ENCODE measurements at regions not wholly inside any gene's neighbourhood (a gene's known extent, or its start where the extent isn't known, plus 50 kb on each side); places are given as distances from the start of the nearest gene placed in this dataset.

DNA sequence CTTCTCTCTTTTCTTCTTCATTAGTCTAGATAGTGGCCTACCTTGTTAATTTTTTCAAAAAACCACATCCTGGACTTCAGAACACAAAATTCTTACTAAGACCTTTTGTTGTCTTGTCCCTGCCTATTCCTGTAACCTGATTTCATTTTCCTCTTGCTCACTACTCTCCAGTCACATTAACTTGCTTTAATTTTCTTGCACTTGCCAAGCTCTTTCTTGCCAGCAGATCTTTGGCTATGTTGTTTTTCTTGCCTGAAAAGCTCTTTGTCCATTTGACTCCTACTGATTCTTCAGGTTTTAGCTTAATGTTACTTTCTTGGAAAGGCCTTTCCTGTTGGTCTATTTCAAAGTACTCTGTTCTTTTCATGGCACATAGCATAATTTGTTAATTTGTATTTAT lies 356.8 kb downstream of the OSTF1 start:
- CTCF ChIA-PET = no interaction called here
- Mint-ChIP-seq H3K36me3 (no peaks in the 10 kb centered on the region), H3K4me3 (no peak overlapping the region)

DNA sequence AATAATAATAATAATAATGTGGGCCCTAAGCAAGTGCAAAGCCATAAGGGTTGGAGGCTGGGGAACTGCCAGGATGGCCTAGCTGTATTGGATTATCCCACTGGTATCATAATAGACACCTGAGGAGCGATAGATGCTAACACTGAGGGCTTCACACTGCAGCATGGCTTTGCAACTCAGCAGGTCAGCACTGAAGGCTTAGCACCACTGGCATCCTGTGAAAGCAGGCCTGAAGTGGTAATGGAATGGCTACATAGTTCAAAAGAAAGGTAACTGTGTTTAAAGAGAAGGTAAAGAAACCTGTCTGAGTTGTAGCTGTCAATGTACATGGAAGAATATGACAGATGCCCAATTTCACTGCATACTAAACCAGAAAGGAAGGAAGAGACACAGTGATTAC lies 359.0 kb downstream of the OSTF1 start:
- peaks cover 0 to 4% (median 0%) of the 10 kb centered on the region in 5 donors for H3K9me3 Mint-ChIP-seq
- DNase-seq = no peak
- no peaks in the 10 kb centered on the region for H3K36me3 ChIP-seq (ENCODE audit: insufficient read depth, low read length)
- no peak overlapping the region for H3K27ac Mint-ChIP-seq
- CTCF ChIA-PET = no interaction called here
- H3K27me3 ChIP-seq (ENCODE audit: insufficient read depth, low read length, poor library complexity, severe bottlenecking) = no peaks in the 10 kb centered on the region
- H3K4me1 Mint-ChIP-seq = no peaks in the 10 kb centered on the region
- H3K4me3 ChIP-seq (ENCODE audit: low read length) = no peak overlapping the region
- H3K4me3 Mint-ChIP-seq = no peak overlapping the region
- H3K36me3 Mint-ChIP-seq = no peaks in the 10 kb centered on the region
- no peaks in the 10 kb centered on the region for H3K9me3 ChIP-seq (ENCODE audit: low read length)
- H3K27ac ChIP-seq (ENCODE audit: low read depth, low read length) = no peak overlapping the region
- H3K4me1 ChIP-seq (ENCODE audit: insufficient read depth, low read length) = no peaks in the 10 kb centered on the region
- POLR2A ChIA-PET = no interaction called here
- H3K27me3 Mint-ChIP-seq = no peaks in the 10 kb centered on the region

More for the DNA sequence above, 356.8 kb downstream of the OSTF1 start:
- H3K9me3 Mint-ChIP-seq = peaks cover 0 to 4% (median 0%) of the 10 kb centered on the region in 5 donors
- Histone ChIP-seq H3K27me3 (ENCODE audit: insufficient read depth, low read length, poor library complexity, severe bottlenecking) (no peaks in the 10 kb centered on the region), H3K9me3 (ENCODE audit: low read length) (no peaks in the 10 kb centered on the region), H3K4me3 (ENCODE audit: low read length) (no peak overlapping the region), H3K36me3 (ENCODE audit: insufficient read depth, low read length) (no peaks in the 10 kb centered on the region), H3K27ac (ENCODE audit: low read depth, low read length) (no peak overlapping the region), H3K4me1 (ENCODE audit: insufficient read depth, low read length) (no peaks in the 10 kb centered on the region)
- POLR2A ChIA-PET = no interaction called here
- no peak overlapping the region for H3K27ac Mint-ChIP-seq
- no peak for DNase-seq
- no peaks in the 10 kb centered on the region for H3K27me3 Mint-ChIP-seq
- H3K4me1 Mint-ChIP-seq = no peaks in the 10 kb centered on the region

DNA sequence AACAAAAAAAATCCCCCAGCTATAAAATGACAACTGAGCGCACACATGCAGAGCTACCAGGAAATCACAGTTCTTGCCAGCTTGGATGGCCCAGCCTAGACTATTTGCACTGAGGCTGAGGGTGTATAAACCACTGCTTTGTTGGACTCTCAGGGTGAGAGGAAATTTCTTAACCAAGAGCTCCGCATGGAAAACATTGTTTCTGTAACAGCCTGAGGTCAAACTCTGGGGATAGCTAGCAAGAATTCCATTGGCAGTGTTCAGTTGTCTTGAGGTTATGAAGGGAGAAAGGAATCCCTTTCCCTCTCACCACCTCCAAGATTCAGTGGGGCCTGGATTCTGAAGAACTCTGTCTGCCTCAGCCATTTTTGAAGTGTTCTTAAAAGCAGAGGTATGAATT lies 360.0 kb downstream of the OSTF1 start:
- Histone ChIP-seq H3K36me3 (ENCODE audit: insufficient read depth, low read length) (no peaks in the 10 kb centered on the region), H3K27me3 (ENCODE audit: insufficient read depth, low read length, poor library complexity, severe bottlenecking) (no peaks in the 10 kb centered on the region), H3K9me3 (ENCODE audit: low read length) (no peaks in the 10 kb centered on the region), H3K4me1 (ENCODE audit: insufficient read depth, low read length) (no peaks in the 10 kb centered on the region), H3K27ac (ENCODE audit: low read depth, low read length) (no peak overlapping the region), H3K4me3 (ENCODE audit: low read length) (no peak overlapping the region)
- no peak for DNase-seq
- Mint-ChIP-seq H3K4me1 (no peaks in the 10 kb centered on the region), H3K4me3 (no peak overlapping the region), H3K9me3 (peaks cover 0 to 5% (median 0%) of the 10 kb centered on the region in 5 donors), H3K27me3 (no peaks in the 10 kb centered on the region), H3K27ac (no peak overlapping the region), H3K36me3 (no peaks in the 10 kb centered on the region)
- ChIA-PET CTCF (no interaction called here), POLR2A (no interaction called here)

DNA sequence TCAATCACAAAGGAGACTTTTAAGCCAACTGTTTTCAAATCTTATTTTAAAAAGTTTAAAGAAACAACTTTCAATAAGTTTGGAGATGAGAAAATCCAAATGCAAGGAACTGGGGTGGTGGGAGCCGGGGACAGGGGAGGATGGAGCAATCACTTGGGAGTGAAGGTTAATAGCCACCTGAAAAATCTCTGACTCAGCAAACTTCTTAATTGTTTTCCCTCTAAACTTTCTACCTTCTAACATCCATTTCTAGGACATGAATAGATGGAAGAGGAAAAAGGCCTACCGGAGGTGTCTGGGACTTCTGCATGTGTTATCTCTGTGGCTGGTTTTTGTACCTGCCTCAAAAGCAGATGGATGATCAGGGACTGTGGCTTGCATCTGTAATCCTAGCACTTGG lies 360.6 kb downstream of the OSTF1 start:
- ChIA-PET CTCF (no interaction called here), POLR2A (no interaction called here)
- Mint-ChIP-seq H3K27me3 (no peaks in the 10 kb centered on the region), H3K4me3 (no peak overlapping the region), H3K27ac (no peak overlapping the region), H3K36me3 (no peaks in the 10 kb centered on the region), H3K4me1 (no peaks in the 10 kb centered on the region), H3K9me3 (peaks cover 0 to 4% (median 0%) of the 10 kb centered on the region in 5 donors)
- Histone ChIP-seq H3K36me3 (ENCODE audit: insufficient read depth, low read length) (no peaks in the 10 kb centered on the region), H3K4me3 (ENCODE audit: low read length) (no peak overlapping the region), H3K4me1 (ENCODE audit: insufficient read depth, low read length) (no peaks in the 10 kb centered on the region), H3K27ac (ENCODE audit: low read depth, low read length) (no peak overlapping the region), H3K27me3 (ENCODE audit: insufficient read depth, low read length, poor library complexity, severe bottlenecking) (no peaks in the 10 kb centered on the region), H3K9me3 (ENCODE audit: low read length) (no peaks in the 10 kb centered on the region)
- DNase-seq = no peak

DNA sequence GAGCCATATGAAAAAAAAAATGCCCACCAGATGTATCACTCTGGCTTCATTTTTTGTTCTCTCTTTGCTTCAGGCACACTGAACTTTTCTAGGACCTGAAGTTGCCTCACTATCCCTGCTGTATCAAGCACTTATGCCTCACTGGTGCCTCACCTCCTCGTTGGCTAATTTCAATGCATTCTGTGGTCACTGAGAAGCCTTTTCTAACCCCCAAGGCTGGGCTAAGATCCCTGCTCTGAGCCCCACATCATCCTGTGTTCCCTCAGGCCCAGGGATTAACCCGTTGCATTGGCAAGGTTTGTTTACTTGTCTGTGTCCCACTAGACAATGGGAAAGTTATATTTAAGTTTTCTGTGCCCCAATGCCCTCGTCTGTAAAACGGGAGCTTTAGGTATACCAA lies 362.7 kb downstream of the OSTF1 start:
- Mint-ChIP-seq H3K36me3 (no peaks in the 10 kb centered on the region), H3K4me3 (no peak overlapping the region), H3K27me3 (no peaks in the 10 kb centered on the region), H3K4me1 (no peaks in the 10 kb centered on the region), H3K9me3 (peaks cover 0 to 7% (median 0%) of the 10 kb centered on the region in 5 donors), H3K27ac (no peak overlapping the region)
- Histone ChIP-seq H3K4me3 (ENCODE audit: low read length) (no peak overlapping the region), H3K27me3 (ENCODE audit: insufficient read depth, low read length, poor library complexity, severe bottlenecking) (no peaks in the 10 kb centered on the region), H3K27ac (ENCODE audit: low read depth, low read length) (no peak overlapping the region), H3K9me3 (ENCODE audit: low read length) (no peaks in the 10 kb centered on the region), H3K4me1 (ENCODE audit: insufficient read depth, low read length) (no peaks in the 10 kb centered on the region), H3K36me3 (ENCODE audit: insufficient read depth, low read length) (no peaks in the 10 kb centered on the region)
- POLR2A ChIA-PET = no interaction called here
- DNase-seq = no peak
- CTCF ChIA-PET = no interaction called here

DNA sequence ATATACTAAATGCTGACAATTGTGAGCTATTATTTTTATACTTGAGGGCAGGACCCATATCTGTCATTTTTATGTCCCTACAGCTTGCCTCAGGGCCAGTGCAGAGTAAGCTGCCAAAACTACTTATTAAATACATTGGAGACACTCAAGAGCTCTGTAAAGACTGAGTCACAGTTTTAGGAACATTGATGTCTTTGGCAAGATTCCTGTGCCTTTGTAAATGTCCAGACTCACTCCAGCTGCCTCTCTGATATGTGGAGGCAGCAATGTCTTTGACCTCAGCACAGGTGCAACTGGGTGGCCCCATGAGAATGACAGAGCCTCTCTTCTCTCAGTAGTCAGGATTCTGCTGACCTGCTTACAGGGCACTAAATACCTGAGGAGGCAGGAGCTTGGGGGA lies 363.2 kb downstream of the OSTF1 start:
- Histone ChIP-seq H3K27me3 (ENCODE audit: insufficient read depth, low read length, poor library complexity, severe bottlenecking) (no peaks in the 10 kb centered on the region), H3K36me3 (ENCODE audit: insufficient read depth, low read length) (no peaks in the 10 kb centered on the region), H3K27ac (ENCODE audit: low read depth, low read length) (no peak overlapping the region), H3K4me3 (ENCODE audit: low read length) (no peak overlapping the region), H3K4me1 (ENCODE audit: insufficient read depth, low read length) (no peaks in the 10 kb centered on the region), H3K9me3 (ENCODE audit: low read length) (no peaks in the 10 kb centered on the region)
- no peak overlapping the region for H3K27ac Mint-ChIP-seq
- no peak overlapping the region for H3K4me3 Mint-ChIP-seq
- H3K36me3 Mint-ChIP-seq = no peaks in the 10 kb centered on the region
- peaks cover 0 to 7% (median 0%) of the 10 kb centered on the region in 5 donors for H3K9me3 Mint-ChIP-seq
- DNase-seq = no peak
- POLR2A ChIA-PET = no interaction called here
- H3K27me3 Mint-ChIP-seq = no peaks in the 10 kb centered on the region
- CTCF ChIA-PET = no interaction called here
- no peaks in the 10 kb centered on the region for H3K4me1 Mint-ChIP-seq

DNA sequence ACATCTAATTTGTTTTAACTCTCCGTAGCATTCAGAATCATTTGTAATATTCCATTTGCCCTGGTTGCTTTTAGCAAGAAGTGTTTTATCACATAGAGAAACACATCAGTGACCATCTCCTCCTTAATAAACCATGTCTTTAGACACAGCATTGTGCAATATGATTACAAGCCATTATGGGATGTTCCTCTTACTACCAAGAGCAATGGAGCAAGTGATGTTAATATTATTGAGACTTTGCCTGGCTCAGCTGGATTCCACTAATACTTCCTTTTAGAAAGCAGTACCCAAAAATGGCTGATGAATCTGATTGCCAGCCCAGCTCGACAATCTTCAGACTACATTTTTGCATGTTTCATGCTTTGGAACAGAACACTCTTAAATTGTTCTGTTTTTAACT lies 364.2 kb downstream of the OSTF1 start:
- H3K9me3 ChIP-seq (ENCODE audit: low read length) = no peaks in the 10 kb centered on the region
- DNase-seq = no peak
- no peak overlapping the region for H3K27ac Mint-ChIP-seq
- no peak overlapping the region for H3K4me3 ChIP-seq (ENCODE audit: low read length)
- ChIA-PET CTCF (no interaction called here), POLR2A (no interaction called here)
- H3K4me3 Mint-ChIP-seq = no peak overlapping the region
- peaks cover 0 to 7% (median 0%) of the 10 kb centered on the region in 5 donors for H3K9me3 Mint-ChIP-seq
- no peaks in the 10 kb centered on the region for H3K36me3 Mint-ChIP-seq
- no peaks in the 10 kb centered on the region for H3K4me1 ChIP-seq (ENCODE audit: insufficient read depth, low read length)
- no peak overlapping the region for H3K27ac ChIP-seq (ENCODE audit: low read depth, low read length)
- no peaks in the 10 kb centered on the region for H3K36me3 ChIP-seq (ENCODE audit: insufficient read depth, low read length)
- H3K27me3 ChIP-seq (ENCODE audit: insufficient read depth, low read length, poor library complexity, severe bottlenecking) = no peaks in the 10 kb centered on the region
- H3K27me3 Mint-ChIP-seq = no peaks in the 10 kb centered on the region
- no peaks in the 10 kb centered on the region for H3K4me1 Mint-ChIP-seq

DNA sequence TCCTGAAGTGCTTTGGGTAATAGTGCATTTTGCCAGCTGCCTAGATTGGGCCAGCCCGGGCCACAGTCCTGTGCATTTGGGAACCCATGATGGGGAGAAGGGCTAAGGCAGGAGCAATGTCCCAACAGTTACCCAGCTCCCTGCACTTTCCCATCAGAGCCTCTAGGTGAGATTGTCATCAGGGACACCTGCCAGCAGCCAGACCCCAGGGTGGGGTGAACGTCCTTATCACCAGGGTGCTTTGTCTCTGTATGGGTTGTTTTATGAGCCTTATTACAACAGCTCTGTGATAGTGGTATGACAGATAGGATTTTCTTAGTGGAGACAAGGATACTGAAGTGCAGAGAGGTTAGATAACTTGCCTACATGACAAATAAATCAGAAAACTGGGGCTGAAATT lies 365.7 kb downstream of the OSTF1 start:
- H3K27me3 Mint-ChIP-seq = no peaks in the 10 kb centered on the region
- ChIA-PET POLR2A (no interaction called here), CTCF (no interaction called here)
- Histone ChIP-seq H3K27ac (ENCODE audit: low read depth, low read length) (no peak overlapping the region), H3K36me3 (ENCODE audit: insufficient read depth, low read length) (no peaks in the 10 kb centered on the region), H3K9me3 (ENCODE audit: low read length) (no peaks in the 10 kb centered on the region), H3K4me3 (ENCODE audit: low read length) (no peak overlapping the region), H3K4me1 (ENCODE audit: insufficient read depth, low read length) (no peaks in the 10 kb centered on the region), H3K27me3 (ENCODE audit: insufficient read depth, low read length, poor library complexity, severe bottlenecking) (no peaks in the 10 kb centered on the region)
- no peak for DNase-seq
- peaks cover 0 to 12% (median 0%) of the 10 kb centered on the region in 5 donors for H3K9me3 Mint-ChIP-seq
- no peaks in the 10 kb centered on the region for H3K4me1 Mint-ChIP-seq
- H3K36me3 Mint-ChIP-seq = no peaks in the 10 kb centered on the region
- H3K4me3 Mint-ChIP-seq = no peak overlapping the region
- no peak overlapping the region for H3K27ac Mint-ChIP-seq

DNA sequence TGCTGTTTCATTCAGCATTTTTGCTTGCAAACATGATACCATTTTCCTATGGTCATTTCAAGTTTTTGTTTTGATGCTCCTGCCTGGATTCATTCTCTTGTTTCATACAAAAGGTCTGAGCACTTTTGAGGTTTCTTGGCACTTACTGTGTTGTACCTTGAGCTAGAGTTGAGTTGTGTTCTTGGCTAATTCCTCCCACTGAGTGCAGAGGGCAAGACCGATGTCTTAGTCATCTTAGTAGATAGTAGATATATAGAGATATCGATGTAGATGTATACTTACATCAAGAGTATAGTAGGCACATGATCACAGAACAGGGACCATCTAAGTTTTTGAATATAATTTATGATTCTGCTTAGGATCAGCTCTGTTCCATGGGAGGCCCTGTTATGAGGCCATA lies 366.6 kb downstream of the OSTF1 start:
- Mint-ChIP-seq H3K4me3 (no peak overlapping the region), H3K27me3 (no peaks in the 10 kb centered on the region), H3K36me3 (no peaks in the 10 kb centered on the region), H3K9me3 (peaks cover 0 to 12% (median 0%) of the 10 kb centered on the region in 5 donors), H3K27ac (no peak overlapping the region), H3K4me1 (no peaks in the 10 kb centered on the region)
- no peaks in the 10 kb centered on the region for H3K27me3 ChIP-seq (ENCODE audit: insufficient read depth, low read length, poor library complexity, severe bottlenecking)
- no peak for DNase-seq
- POLR2A ChIA-PET = no interaction called here
- no peaks in the 10 kb centered on the region for H3K9me3 ChIP-seq (ENCODE audit: low read length)
- CTCF ChIA-PET = no interaction called here
- no peaks in the 10 kb centered on the region for H3K4me1 ChIP-seq (ENCODE audit: insufficient read depth, low read length)
- no peak overlapping the region for H3K27ac ChIP-seq (ENCODE audit: low read depth, low read length)
- no peaks in the 10 kb centered on the region for H3K36me3 ChIP-seq (ENCODE audit: insufficient read depth, low read length)
- no peak overlapping the region for H3K4me3 ChIP-seq (ENCODE audit: low read length)
